ENCODE measurements at regions not wholly inside any gene's neighbourhood (a gene's known extent, or its start where the extent isn't known, plus 50 kb on each side); places are given as distances from the start of the nearest gene placed in this dataset.
"Not testable (repeated sequence)": the region's sequence is repeated elsewhere in the genome, so short reads cannot be mapped to it uniquely, and the experiment has no call there.

DNA sequence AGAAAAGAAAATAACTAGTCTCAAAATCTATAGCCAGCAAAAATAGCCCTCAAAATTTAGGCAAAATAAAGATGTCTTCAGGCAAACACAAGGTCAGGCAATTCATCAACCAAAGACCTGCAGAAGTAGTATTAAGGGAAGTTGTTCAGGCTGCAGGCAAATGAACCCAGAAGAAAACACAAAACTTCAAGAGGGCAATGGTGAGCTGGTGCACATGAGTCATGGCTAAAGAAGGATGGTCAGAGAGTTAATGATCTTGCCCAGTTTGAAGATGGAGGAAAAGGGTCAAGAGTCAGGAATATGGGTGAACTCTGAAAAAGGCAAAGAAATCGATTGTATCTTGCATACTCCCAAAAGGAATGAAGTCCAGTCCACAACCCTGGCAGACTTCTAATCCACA is 83.1 kb upstream of the FAT4 start:
- TF ChIP-seq, protein P1, sequence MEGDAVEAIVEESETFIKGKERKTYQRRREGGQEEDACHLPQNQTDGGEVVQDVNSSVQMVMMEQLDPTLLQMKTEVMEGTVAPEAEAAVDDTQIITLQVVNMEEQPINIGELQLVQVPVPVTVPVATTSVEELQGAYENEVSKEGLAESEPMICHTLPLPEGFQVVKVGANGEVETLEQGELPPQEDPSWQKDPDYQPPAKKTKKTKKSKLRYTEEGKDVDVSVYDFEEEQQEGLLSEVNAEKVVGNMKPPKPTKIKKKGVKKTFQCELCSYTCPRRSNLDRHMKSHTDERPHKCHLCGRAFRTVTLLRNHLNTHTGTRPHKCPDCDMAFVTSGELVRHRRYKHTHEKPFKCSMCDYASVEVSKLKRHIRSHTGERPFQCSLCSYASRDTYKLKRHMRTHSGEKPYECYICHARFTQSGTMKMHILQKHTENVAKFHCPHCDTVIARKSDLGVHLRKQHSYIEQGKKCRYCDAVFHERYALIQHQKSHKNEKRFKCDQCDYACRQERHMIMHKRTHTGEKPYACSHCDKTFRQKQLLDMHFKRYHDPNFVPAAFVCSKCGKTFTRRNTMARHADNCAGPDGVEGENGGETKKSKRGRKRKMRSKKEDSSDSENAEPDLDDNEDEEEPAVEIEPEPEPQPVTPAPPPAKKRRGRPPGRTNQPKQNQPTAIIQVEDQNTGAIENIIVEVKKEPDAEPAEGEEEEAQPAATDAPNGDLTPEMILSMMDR (IDR thresholded peaks at IDR 0.05; ENCODE audit: low read depth, low read length): no peak
- no peaks in the 10 kb centered on the region for H3K4me1 ChIP-seq
- no peaks in the 10 kb centered on the region for H3K27me3 ChIP-seq
- no peaks in the 10 kb centered on the region for H3K36me3 ChIP-seq
- H3K9me3 ChIP-seq: no peaks in the 10 kb centered on the region
- H3K4me3 ChIP-seq (ENCODE audit: low read depth, low read length): no peak overlapping the region
- no peak for DNase-seq

DNA sequence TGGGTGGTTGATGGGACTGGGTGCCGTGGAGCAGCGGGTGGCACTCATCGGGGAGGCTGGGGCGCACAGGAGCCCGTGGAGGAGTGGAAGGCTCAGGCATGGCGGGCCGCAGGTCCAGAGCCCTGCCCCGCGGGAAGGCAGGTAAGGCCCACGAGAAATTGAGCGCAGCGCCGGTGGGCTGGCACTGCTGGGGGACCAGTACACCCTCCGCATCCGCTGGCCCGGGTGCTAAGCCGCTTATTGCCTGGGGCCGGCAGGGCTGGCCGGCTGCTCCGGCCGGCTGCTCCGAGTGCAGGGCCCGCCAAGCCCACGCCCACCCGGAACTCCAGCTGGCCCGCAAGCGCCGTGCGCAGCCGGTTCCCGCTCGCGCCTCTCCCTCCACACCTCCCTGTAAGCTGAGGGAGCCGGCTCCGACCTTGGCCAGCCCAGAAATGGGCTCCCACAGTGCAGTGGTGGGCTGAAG is 85.1 kb upstream of the FAT4 start:
- Histone ChIP-seq H3K4me3 (ENCODE audit: low read depth, low read length) (no peak overlapping the region), H3K27me3 (no peaks in the 10 kb centered on the region), H3K9me3 (no peaks in the 10 kb centered on the region), H3K36me3 (no peaks in the 10 kb centered on the region), H3K4me1 (no peaks in the 10 kb centered on the region)
- DNase-seq: peak; percentile 4
- TF ChIP-seq, protein P1 (IDR thresholded peaks at IDR 0.05; ENCODE audit: low read depth, low read length): no peak

DNA sequence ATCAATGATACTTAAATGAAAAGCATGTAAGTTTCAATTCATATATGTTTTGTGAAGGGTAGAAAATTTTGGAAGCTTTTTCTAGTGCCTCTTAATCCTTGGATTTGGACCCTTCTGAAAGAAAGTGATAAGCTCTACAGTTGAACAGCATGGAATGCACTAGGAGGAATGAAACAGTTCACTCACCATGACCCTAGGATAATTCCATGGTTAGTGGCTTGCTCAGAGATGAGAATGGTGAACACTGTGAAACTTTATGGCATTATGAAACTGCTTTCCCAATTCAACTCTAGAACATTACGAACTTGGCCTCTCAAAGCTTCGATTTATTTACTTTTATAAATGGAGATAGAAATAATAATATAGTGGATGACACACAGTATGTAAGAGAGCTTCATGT is 88.9 kb upstream of the FAT4 start:
- Histone ChIP-seq H3K4me3 (ENCODE audit: low read depth, low read length) (no peak overlapping the region), H3K9me3 (no peaks in the 10 kb centered on the region), H3K27me3 (no peaks in the 10 kb centered on the region), H3K36me3 (no peaks in the 10 kb centered on the region), H3K4me1 (no peaks in the 10 kb centered on the region)
- DNase-seq: no peak
- TF ChIP-seq, protein P1 (IDR thresholded peaks at IDR 0.05; ENCODE audit: low read depth, low read length): no peak

DNA sequence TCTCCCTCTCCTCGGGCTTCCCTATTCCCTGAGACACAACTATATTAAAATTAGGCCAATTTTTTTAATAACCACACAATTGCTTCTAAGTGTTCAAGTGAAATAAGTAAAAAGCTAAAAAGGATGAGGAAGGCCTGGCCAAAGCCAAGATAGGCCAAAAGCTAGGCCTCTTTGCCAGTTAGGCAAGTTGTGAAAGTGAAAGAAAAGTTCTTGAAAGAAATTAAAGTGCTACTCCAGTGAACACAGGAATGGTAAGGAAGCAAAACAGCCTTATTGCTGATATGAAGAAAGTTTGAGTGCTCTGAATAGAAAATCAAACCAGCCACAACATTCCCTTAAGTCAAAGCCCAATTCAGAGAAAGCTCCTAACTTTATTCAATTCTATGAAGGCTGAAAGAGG is 114.2 kb upstream of the FAT4 start:
- H3K36me3 ChIP-seq: no peaks in the 10 kb centered on the region
- TF ChIP-seq, protein P1 (IDR thresholded peaks at IDR 0.05; ENCODE audit: low read depth, low read length): no peak
- no peaks in the 10 kb centered on the region; the same call in 1 of the 2 replicates for H3K4me1 ChIP-seq
- no peak for DNase-seq
- no peak overlapping the region for H3K4me3 ChIP-seq (ENCODE audit: low read depth, low read length)
- no peaks in the 10 kb centered on the region for H3K9me3 ChIP-seq
- H3K27me3 ChIP-seq: no peaks in the 10 kb centered on the region

DNA sequence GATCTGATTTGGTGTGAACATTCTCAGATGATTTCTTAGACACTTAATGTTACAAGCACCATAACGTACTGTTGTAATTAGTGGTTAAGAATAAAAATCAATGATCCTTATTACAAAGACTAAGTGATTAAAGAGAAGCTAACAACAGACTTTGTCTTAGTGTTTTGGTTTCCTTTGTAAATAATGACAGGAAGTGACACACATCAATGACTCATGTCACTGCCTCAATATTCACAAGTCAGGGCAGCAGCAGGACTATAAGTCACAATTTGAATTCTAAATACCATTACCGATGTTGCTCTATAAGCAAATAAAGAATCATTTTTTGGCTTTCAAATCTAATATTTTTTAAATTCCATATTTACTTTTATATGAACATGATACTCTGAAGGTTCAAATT is 115.8 kb upstream of the FAT4 start:
- Histone ChIP-seq H3K9me3 (no peaks in the 10 kb centered on the region), H3K36me3 (no peaks in the 10 kb centered on the region), H3K4me1 (no peaks in the 10 kb centered on the region; the same call in 1 of the 2 replicates), H3K27me3 (no peaks in the 10 kb centered on the region), H3K4me3 (ENCODE audit: low read depth, low read length) (no peak overlapping the region)
- DNase-seq: no peak
- TF ChIP-seq, protein P1 (IDR thresholded peaks at IDR 0.05; ENCODE audit: low read depth, low read length): no peak

DNA sequence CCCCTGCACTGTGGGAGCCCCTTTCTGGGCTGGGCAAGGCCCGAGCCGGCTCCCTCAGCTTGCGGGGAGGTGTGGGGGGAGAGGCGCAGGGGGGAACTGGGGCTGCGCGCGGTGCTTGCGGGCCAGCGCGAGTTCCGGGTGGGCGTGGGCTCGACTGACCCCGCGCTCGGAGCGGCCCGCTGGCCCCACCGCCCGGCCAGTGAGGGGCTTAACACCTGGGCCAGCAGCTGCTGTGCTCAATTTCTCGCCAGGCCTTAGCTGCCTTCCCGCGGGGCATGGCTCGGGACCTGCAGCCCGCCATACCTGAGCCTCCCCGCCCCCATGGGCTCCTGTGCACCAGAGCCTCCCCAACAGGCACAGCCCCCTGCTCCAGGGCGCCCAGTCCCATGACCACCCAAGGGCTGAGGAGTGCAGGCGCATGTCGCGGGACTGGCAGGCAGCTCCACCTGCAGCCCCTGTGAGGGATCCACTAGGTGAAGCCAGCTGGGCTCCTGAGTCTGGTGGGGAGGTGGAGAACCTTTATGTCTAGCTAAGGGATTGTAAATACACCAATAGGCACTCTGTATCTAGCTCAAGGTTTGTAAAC is 122.8 kb upstream of the FAT4 start:
- H3K27me3 ChIP-seq; H3K4me3 ChIP-seq (ENCODE audit: low read depth, low read length); DNase-seq; H3K36me3 ChIP-seq; H3K4me1 ChIP-seq; H3K9me3 ChIP-seq: not testable (repeated sequence)

DNA sequence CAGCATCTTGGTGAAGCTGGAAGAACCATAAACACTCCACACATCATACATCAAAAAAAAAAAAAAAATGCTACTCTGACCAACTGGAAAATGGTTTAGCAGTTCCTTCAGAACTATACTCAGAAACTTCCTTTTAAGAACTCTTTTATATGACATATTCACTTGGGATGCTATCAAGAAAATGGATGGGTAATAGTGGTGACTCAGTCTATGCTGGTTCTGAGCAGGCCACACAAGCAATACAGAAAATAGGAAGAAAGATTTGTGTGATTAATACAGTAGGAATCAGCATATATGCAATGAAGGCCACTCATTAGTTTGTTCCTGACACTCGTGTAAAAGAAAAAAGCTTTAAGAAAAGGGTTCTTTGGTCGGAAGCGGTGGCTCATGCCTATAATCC is 123.5 kb upstream of the FAT4 start:
- Histone ChIP-seq H3K4me1 (no peaks in the 10 kb centered on the region), H3K36me3 (no peaks in the 10 kb centered on the region), H3K4me3 (ENCODE audit: low read depth, low read length) (no peak overlapping the region), H3K27me3 (no peaks in the 10 kb centered on the region), H3K9me3 (no peaks in the 10 kb centered on the region)
- TF ChIP-seq, protein P1 (IDR thresholded peaks at IDR 0.05; ENCODE audit: low read depth, low read length): no peak
- DNase-seq: no peak

Measured in BE2C (cell line).